RWPE2 (cell line): ENCODE measurements at regions not wholly inside any gene's neighbourhood (a gene's known extent, or its start where the extent isn't known, plus 50 kb on each side); places are given as distances from the start of the nearest gene placed in this dataset.

Experiments used
- ATAC-seq: fragments of 200-7000 bp; cut with Tn5 transposase; 3 replicates; pipeline ENCODE4 v1.9.1; 2021; ENCODE audit warnings: low read depth
- DNase-seq: peaks from one replicate; pipeline ENCODE4 v3.0.0-alpha.2; 2020; ENCODE audit warnings: low spot score
- H3K27ac ChIP-seq: fragments of 450-650 bp; 2 replicates; pipeline ENCODE4 v1.5.1; 2017; ENCODE audit warnings: mild to moderate bottlenecking; ENCODE audit not compliant: poor library complexity, severe bottlenecking
- H3K27me3 ChIP-seq: fragments of 250-450 bp; sonication (Bioruptor Pico); 2 replicates; pipeline ENCODE4 v1.5.1; 2021; ENCODE audit warnings: mild to moderate bottlenecking, moderate library complexity; ENCODE audit not compliant: insufficient read depth, poor library complexity, severe bottlenecking
- H3K36me3 ChIP-seq: fragments of 250-450 bp; sonication (Bioruptor Pico); 2 replicates; pipeline ENCODE4 v1.5.1; 2020; ENCODE audit warnings: low read depth, mild to moderate bottlenecking, moderate library complexity
- H3K4me1 ChIP-seq: fragments of 250-450 bp; sonication (Bioruptor Pico); 2 replicates; pipeline ENCODE4 v1.5.1; 2021; ENCODE audit warnings: mild to moderate bottlenecking, moderate library complexity; ENCODE audit not compliant: insufficient read depth, poor library complexity, severe bottlenecking
- H3K4me3 ChIP-seq: fragments of 250-450 bp; sonication (Bioruptor Pico); 2 replicates; pipeline ENCODE4 v1.5.1; 2021; ENCODE audit warnings: mild to moderate bottlenecking, moderate library complexity; ENCODE audit not compliant: severe bottlenecking
- H3K9me3 ChIP-seq: fragments of 250-450 bp; sonication (Bioruptor Pico); 2 replicates; pipeline ENCODE4 v1.5.1; 2021; ENCODE audit warnings: mild to moderate bottlenecking, moderate library complexity; ENCODE audit not compliant: severe bottlenecking
- CTCF ChIP-seq: fragments of 450-650 bp; IDR thresholded peaks from one replicate; pipeline ENCODE4 v1.5.1; 2017; ENCODE audit warnings: mild to moderate bottlenecking, moderate library complexity; ENCODE audit not compliant: poor library complexity, severe bottlenecking

DNA sequence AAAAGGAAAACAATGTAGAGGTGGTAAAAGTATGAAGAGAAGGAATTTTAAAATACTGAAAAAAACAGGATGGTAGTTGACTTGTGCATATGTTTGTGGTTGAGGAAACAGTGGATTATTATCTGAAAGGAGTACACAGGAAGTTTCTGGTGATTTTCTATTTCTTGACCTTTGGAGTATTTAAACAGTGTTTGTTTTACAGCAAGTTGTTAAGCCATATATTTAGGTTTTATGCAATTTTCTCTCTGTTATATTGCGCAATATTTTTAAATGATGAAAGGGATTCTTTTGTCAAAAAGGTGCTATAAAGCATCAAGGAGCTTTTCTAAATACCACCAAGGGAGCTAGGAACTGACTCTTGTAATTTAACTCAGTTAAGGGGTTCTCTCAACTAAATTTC is 343.1 kb upstream of the MAOA start:
- Histone ChIP-seq H3K4me1 (peaks cover 5% of the 10 kb centered on the region), H3K27ac (no peak overlapping the region), H3K27me3 (no peaks in the 10 kb centered on the region), H3K4me3 (no peak overlapping the region), H3K9me3 (no peaks in the 10 kb centered on the region), H3K36me3 (no peaks in the 10 kb centered on the region)
- TF ChIP-seq CTCF = no peak
- ATAC-seq (no peak), DNase-seq (no peak)

- no peaks in the 10 kb centered on the region for H3K36me3 ChIP-seq
- H3K4me3 ChIP-seq = no peak overlapping the region
- peaks cover 5% of the 10 kb centered on the region for H3K4me1 ChIP-seq
- TF ChIP-seq CTCF = no peak
- DNase-seq = no peak
- no peak overlapping the region for H3K27ac ChIP-seq
- no peaks in the 10 kb centered on the region for H3K9me3 ChIP-seq
- no peaks in the 10 kb centered on the region for H3K27me3 ChIP-seq
- ATAC-seq = no peak
Observed at GRCh38 chrX:43314525-43314924, 341.6 kb upstream of the MAOA start.

GRCh38 chrX:43315622-43316021 is 340.5 kb upstream of the MAOA start:
- no peak for DNase-seq
- Histone ChIP-seq H3K9me3 (no peaks in the 10 kb centered on the region), H3K27me3 (no peaks in the 10 kb centered on the region), H3K4me1 (peaks cover 5% of the 10 kb centered on the region), H3K27ac (no peak overlapping the region), H3K4me3 (no peak overlapping the region), H3K36me3 (no peaks in the 10 kb centered on the region)
- no peak for TF ChIP-seq CTCF
- ATAC-seq = no peak

- H3K4me3 ChIP-seq = no peak overlapping the region
- no peak for DNase-seq
- ATAC-seq = no peak
Observed at GRCh38 chrX:43316146-43316545, 340.0 kb upstream of the MAOA start.

DNA sequence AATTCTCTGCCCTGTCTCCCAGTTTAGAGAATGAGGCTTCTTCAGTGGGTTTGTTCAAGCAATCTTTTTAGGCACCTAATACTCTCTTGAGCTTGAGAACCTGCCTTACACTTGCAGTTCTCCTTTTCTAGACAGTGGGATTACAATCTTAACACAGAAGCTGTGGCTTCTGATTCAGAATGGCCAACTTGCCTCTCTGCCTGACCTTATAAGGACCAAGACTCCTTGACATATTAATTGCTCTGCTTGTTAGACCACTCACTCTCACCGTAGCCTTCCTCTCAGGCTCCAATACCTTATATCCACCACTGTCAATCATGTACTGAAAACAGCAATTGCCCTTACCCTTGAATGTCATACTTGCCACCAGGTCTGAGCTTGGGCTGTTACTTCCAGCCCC is 338.7 kb upstream of the MAOA start:
- TF ChIP-seq CTCF = no peak
- no peaks in the 10 kb centered on the region for H3K9me3 ChIP-seq
- no peaks in the 10 kb centered on the region for H3K36me3 ChIP-seq
- no peak for ATAC-seq
- H3K27me3 ChIP-seq = no peaks in the 10 kb centered on the region
- no peak for DNase-seq
- no peak overlapping the region for H3K4me3 ChIP-seq
- no peaks in the 10 kb centered on the region for H3K4me1 ChIP-seq
- no peak overlapping the region for H3K27ac ChIP-seq

More at GRCh38 chrX:43316146-43316545, 340.0 kb upstream of the MAOA start:
- no peak for TF ChIP-seq CTCF
- Histone ChIP-seq H3K36me3 (no peaks in the 10 kb centered on the region), H3K9me3 (no peaks in the 10 kb centered on the region), H3K27me3 (no peaks in the 10 kb centered on the region), H3K27ac (no peak overlapping the region), H3K4me1 (peaks cover 5% of the 10 kb centered on the region)
